ENCODE measurements at regions not wholly inside any gene's neighbourhood (a gene's known extent, or its start where the extent isn't known, plus 50 kb on each side); places are given as distances from the start of the nearest gene placed in this dataset.

GRCh38 chr7:156160811-156161210 is 348.5 kb upstream of the SHH start:
- no peaks in the 10 kb centered on the region for H3K4me1 ChIP-seq (ENCODE audit: insufficient read depth, low read length)
- no peak overlapping the region for H3K4me2 ChIP-seq (ENCODE audit: low read length)
- H3K36me3 ChIP-seq (ENCODE audit: insufficient read depth, low read length): no peaks in the 10 kb centered on the region
- H3K9me3 ChIP-seq (ENCODE audit: insufficient read depth, low read depth, low read length): no peaks in the 10 kb centered on the region
- H4K20me1 ChIP-seq (ENCODE audit: insufficient read depth, low read length): no peaks in the 10 kb centered on the region
- peaks cover 45% of the 10 kb centered on the region for H3K27me3 Mint-ChIP-seq (ENCODE audit: low read depth, unreplicated experiment)
- H3K9ac ChIP-seq (ENCODE audit: low read length): no peak overlapping the region
- H3K9me3 Mint-ChIP-seq (ENCODE audit: unreplicated experiment): no peaks in the 10 kb centered on the region
- DNase-seq (ENCODE audit: low read depth) (no peak), FAIRE-seq (no peak)
- no peak overlapping the region for H3K4me3 Mint-ChIP-seq (ENCODE audit: unreplicated experiment)
- H2AFZ ChIP-seq (ENCODE audit: low read depth, low read length): no peak overlapping the region
- H3K27ac Mint-ChIP-seq (ENCODE audit: unreplicated experiment): no peak overlapping the region
- no peaks in the 10 kb centered on the region for H3K79me2 ChIP-seq (ENCODE audit: insufficient read depth, low read length)
- no peaks in the 10 kb centered on the region for H3K4me1 Mint-ChIP-seq (ENCODE audit: low read depth, unreplicated experiment)
- TF ChIP-seq CTCF (IDR thresholded peaks at IDR 0.05; ENCODE audit: insufficient read depth, low read depth, low read length) (no peak), EZH2 (IDR thresholded peaks at IDR 0.05; ENCODE audit: insufficient read depth, low read length) (no peak)
- peaks cover 3% of the 10 kb centered on the region for H3K27me3 ChIP-seq (ENCODE audit: insufficient read depth, low read length)
- H3K4me3 ChIP-seq (ENCODE audit: insufficient read depth, low read depth, low read length): no peak overlapping the region
- no peak overlapping the region for H3K27ac ChIP-seq (ENCODE audit: low read depth, low read length)
- H3K36me3 Mint-ChIP-seq (ENCODE audit: low read depth, unreplicated experiment): no peaks in the 10 kb centered on the region

- Histone ChIP-seq H3K27ac (ENCODE audit: low read depth, low read length) (no peak overlapping the region), H3K36me3 (ENCODE audit: insufficient read depth, low read length) (no peaks in the 10 kb centered on the region), H3K4me3 (ENCODE audit: insufficient read depth, low read depth, low read length) (no peak overlapping the region), H4K20me1 (ENCODE audit: insufficient read depth, low read length) (no peaks in the 10 kb centered on the region), H3K4me2 (ENCODE audit: low read length) (no peak overlapping the region), H3K27me3 (ENCODE audit: insufficient read depth, low read length) (peaks cover 3% of the 10 kb centered on the region), H3K79me2 (ENCODE audit: insufficient read depth, low read length) (no peaks in the 10 kb centered on the region), H3K4me1 (ENCODE audit: insufficient read depth, low read length) (no peaks in the 10 kb centered on the region), H2AFZ (ENCODE audit: low read depth, low read length) (no peak overlapping the region), H3K9ac (ENCODE audit: low read length) (no peak overlapping the region), H3K9me3 (ENCODE audit: insufficient read depth, low read depth, low read length) (no peaks in the 10 kb centered on the region)
- no peaks in the 10 kb centered on the region for H3K9me3 Mint-ChIP-seq (ENCODE audit: unreplicated experiment)
- FAIRE-seq (no peak), DNase-seq (ENCODE audit: low read depth) (no peak)
- H3K27me3 Mint-ChIP-seq (ENCODE audit: low read depth, unreplicated experiment): peaks cover 40% of the 10 kb centered on the region
- TF ChIP-seq CTCF (IDR thresholded peaks at IDR 0.05; ENCODE audit: insufficient read depth, low read depth, low read length) (no peak), EZH2 (IDR thresholded peaks at IDR 0.05; ENCODE audit: insufficient read depth, low read length) (no peak)
- H3K4me1 Mint-ChIP-seq (ENCODE audit: low read depth, unreplicated experiment): no peaks in the 10 kb centered on the region
- H3K4me3 Mint-ChIP-seq (ENCODE audit: unreplicated experiment): no peak overlapping the region
- no peak overlapping the region for H3K27ac Mint-ChIP-seq (ENCODE audit: unreplicated experiment)
- no peaks in the 10 kb centered on the region for H3K36me3 Mint-ChIP-seq (ENCODE audit: low read depth, unreplicated experiment)
These were observed 346.4 kb upstream of the SHH start for GRCh38 chr7:156158693-156159092.

GRCh38 chr7:156158213-156158612 is 345.9 kb upstream of the SHH start:
- Mint-ChIP-seq H3K27ac (ENCODE audit: unreplicated experiment) (no peak overlapping the region), H3K4me1 (ENCODE audit: low read depth, unreplicated experiment) (no peaks in the 10 kb centered on the region), H3K27me3 (ENCODE audit: low read depth, unreplicated experiment) (peaks cover 35% of the 10 kb centered on the region), H3K4me3 (ENCODE audit: unreplicated experiment) (no peak overlapping the region), H3K9me3 (ENCODE audit: unreplicated experiment) (no peaks in the 10 kb centered on the region), H3K36me3 (ENCODE audit: low read depth, unreplicated experiment) (no peaks in the 10 kb centered on the region)
- no peak for DNase-seq (ENCODE audit: low read depth)
- Histone ChIP-seq H3K27ac (ENCODE audit: low read depth, low read length) (no peak overlapping the region), H3K4me2 (ENCODE audit: low read length) (no peak overlapping the region), H3K9ac (ENCODE audit: low read length) (no peak overlapping the region), H3K79me2 (ENCODE audit: insufficient read depth, low read length) (no peaks in the 10 kb centered on the region), H3K4me3 (ENCODE audit: insufficient read depth, low read depth, low read length) (no peak overlapping the region), H2AFZ (ENCODE audit: low read depth, low read length) (no peak overlapping the region), H3K4me1 (ENCODE audit: insufficient read depth, low read length) (no peaks in the 10 kb centered on the region), H4K20me1 (ENCODE audit: insufficient read depth, low read length) (no peaks in the 10 kb centered on the region), H3K9me3 (ENCODE audit: insufficient read depth, low read depth, low read length) (no peaks in the 10 kb centered on the region), H3K36me3 (ENCODE audit: insufficient read depth, low read length) (no peaks in the 10 kb centered on the region), H3K27me3 (ENCODE audit: insufficient read depth, low read length) (peaks cover 3% of the 10 kb centered on the region)
- TF ChIP-seq CTCF (IDR thresholded peaks at IDR 0.05; ENCODE audit: insufficient read depth, low read depth, low read length): no peak
- TF ChIP-seq EZH2 (IDR thresholded peaks at IDR 0.05; ENCODE audit: insufficient read depth, low read length): no peak
- no peak for FAIRE-seq
